ENCODE measurements at regions not wholly inside any gene's neighbourhood (a gene's known extent, or its start where the extent isn't known, plus 50 kb on each side); places are given as distances from the start of the nearest gene placed in this dataset.

DNA sequence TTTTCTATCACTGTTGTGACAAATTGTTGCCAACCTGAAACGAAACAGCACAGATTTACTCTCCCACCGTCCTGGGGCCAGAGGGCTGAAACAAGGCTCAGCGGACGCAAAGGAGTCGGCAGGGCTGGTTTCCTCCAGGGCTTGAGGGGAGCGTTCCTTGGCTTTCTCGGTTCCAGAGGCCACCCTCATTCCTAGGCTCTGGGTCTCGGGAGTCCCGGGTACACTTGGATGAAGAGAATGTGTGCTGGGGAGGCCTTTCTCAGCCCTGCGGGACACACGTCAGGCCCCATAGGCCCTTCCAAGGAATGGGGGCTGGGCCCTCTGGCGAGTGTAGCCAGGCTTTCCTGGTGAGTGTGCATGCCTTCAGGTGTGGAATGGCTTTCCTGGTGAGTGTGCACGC, 287.3 kb upstream of the HS6ST1 start:
- Histone ChIP-seq H3K4me3 (no peak overlapping the region), H3K36me3 (ENCODE audit: low read depth) (no peaks in the 10 kb centered on the region), H3K4me2 (no peak overlapping the region), H3K9me3 (ENCODE audit: insufficient read depth, low read depth) (no peaks in the 10 kb centered on the region), H3F3A (ENCODE audit: insufficient read depth, low read depth) (no peaks in the 10 kb centered on the region), H3K27me3 (ENCODE audit: insufficient read depth, low read depth) (no peaks in the 10 kb centered on the region), H2AFZ (no peak overlapping the region), H3K79me2 (ENCODE audit: low read depth) (no peaks in the 10 kb centered on the region), H4K20me1 (ENCODE audit: insufficient read depth) (no peaks in the 10 kb centered on the region), H3K27ac (no peak overlapping the region), H3K4me1 (replicated peaks; ENCODE audit: insufficient read depth) (no peaks in the 10 kb centered on the region), H3K9me2 (ENCODE audit: insufficient read depth) (no peaks in the 10 kb centered on the region)
- TF ChIP-seq, protein P1, sequence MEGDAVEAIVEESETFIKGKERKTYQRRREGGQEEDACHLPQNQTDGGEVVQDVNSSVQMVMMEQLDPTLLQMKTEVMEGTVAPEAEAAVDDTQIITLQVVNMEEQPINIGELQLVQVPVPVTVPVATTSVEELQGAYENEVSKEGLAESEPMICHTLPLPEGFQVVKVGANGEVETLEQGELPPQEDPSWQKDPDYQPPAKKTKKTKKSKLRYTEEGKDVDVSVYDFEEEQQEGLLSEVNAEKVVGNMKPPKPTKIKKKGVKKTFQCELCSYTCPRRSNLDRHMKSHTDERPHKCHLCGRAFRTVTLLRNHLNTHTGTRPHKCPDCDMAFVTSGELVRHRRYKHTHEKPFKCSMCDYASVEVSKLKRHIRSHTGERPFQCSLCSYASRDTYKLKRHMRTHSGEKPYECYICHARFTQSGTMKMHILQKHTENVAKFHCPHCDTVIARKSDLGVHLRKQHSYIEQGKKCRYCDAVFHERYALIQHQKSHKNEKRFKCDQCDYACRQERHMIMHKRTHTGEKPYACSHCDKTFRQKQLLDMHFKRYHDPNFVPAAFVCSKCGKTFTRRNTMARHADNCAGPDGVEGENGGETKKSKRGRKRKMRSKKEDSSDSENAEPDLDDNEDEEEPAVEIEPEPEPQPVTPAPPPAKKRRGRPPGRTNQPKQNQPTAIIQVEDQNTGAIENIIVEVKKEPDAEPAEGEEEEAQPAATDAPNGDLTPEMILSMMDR (conservative IDR thresholded peaks at IDR 0.05) = no peak
- TF ChIP-seq EZH2 (IDR thresholded peaks at IDR 0.05; ENCODE audit: low read depth) = no peak
- CTCF ChIA-PET = no interaction called here
- intact Hi-C loops (cut with micrococcal nuclease; ENCODE audit: unreplicated experiment) = no loop called here
- POLR2A ChIA-PET (ENCODE audit: unreplicated experiment) = no interaction called here
- DNase-seq = no peak
- no TSS peak for BruUV-seq (replicated peaks)

DNA sequence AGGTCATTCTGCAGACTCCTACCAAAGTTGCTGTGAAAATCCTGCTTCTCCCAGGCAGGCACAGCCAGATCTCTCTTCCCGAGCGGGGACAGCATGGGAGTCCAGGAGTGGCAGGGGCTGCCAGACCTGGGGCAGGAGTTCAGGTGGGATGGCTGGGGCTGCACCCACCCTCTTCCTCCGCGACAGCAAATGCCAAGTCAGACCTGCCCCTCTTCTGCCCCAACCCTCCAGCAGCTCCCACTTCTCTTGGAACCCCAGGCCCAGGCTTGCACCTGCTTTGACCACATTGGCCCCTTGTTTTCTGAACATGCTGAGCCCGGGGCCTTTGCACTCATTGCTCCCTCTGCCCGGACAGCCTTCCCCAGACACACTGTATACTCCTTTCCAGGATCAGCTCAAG, 288.2 kb upstream of the HS6ST1 start:
- TF ChIP-seq EZH2 (IDR thresholded peaks at IDR 0.05; ENCODE audit: low read depth) = no peak
- TF ChIP-seq, protein P1 (conservative IDR thresholded peaks at IDR 0.05) = no peak
- Histone ChIP-seq H3F3A (ENCODE audit: insufficient read depth, low read depth) (no peaks in the 10 kb centered on the region), H3K79me2 (ENCODE audit: low read depth) (no peaks in the 10 kb centered on the region), H4K20me1 (ENCODE audit: insufficient read depth) (no peaks in the 10 kb centered on the region), H3K27ac (no peak overlapping the region), H3K9me3 (ENCODE audit: insufficient read depth, low read depth) (no peaks in the 10 kb centered on the region), H2AFZ (no peak overlapping the region), H3K4me2 (no peak overlapping the region), H3K4me3 (no peak overlapping the region), H3K9me2 (ENCODE audit: insufficient read depth) (no peaks in the 10 kb centered on the region), H3K36me3 (ENCODE audit: low read depth) (no peaks in the 10 kb centered on the region), H3K27me3 (ENCODE audit: insufficient read depth, low read depth) (no peaks in the 10 kb centered on the region), H3K4me1 (replicated peaks; ENCODE audit: insufficient read depth) (no peaks in the 10 kb centered on the region)
- no TSS peak for BruUV-seq (replicated peaks)
- POLR2A ChIA-PET (ENCODE audit: unreplicated experiment) = no interaction called here
- CTCF ChIA-PET = no interaction called here
- DNase-seq = no peak
- intact Hi-C loops (cut with micrococcal nuclease; ENCODE audit: unreplicated experiment) = no loop called here

DNA sequence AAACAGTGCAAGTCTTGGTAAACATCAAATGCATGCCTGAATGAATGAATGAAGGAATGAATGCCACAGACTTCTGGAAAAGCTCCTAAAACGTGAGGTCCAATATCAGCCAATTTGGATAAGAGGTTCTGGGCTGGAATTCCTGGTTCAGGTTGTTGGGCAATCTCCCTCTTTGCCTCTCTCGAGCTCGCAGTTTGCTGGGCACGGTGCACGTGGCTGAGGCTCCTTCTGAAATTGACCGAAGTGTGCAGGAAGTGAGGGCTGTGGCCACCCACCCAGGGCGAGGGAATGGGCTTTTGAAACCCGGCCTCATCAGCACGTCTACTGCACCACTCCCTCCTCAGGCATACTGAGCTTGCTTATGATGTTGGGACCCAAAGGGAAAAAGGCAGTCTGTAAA, 288.8 kb upstream of the HS6ST1 start:
- H3K9me2 ChIP-seq (ENCODE audit: insufficient read depth) = no peaks in the 10 kb centered on the region
- DNase-seq = no peak
- H3K36me3 ChIP-seq (ENCODE audit: low read depth) = no peaks in the 10 kb centered on the region
- ChIA-PET POLR2A (ENCODE audit: unreplicated experiment) (interaction anchor here (0.7 kb wide), 1 partner anchor 282 kb away, joined by 3 read pairs; no protein-coding TSS in a partner anchor), CTCF (no interaction called here)
- intact Hi-C loops (cut with micrococcal nuclease; ENCODE audit: unreplicated experiment) = no loop called here
- no peak overlapping the region for H3K4me2 ChIP-seq
- H3K27ac ChIP-seq = no peak overlapping the region
- no peak overlapping the region for H3K4me3 ChIP-seq
- BruUV-seq (replicated peaks) = no TSS peak
- no peaks in the 10 kb centered on the region for H3K27me3 ChIP-seq (ENCODE audit: insufficient read depth, low read depth)
- no peaks in the 10 kb centered on the region for H3K79me2 ChIP-seq (ENCODE audit: low read depth)
- H3F3A ChIP-seq (ENCODE audit: insufficient read depth, low read depth) = no peaks in the 10 kb centered on the region
- H4K20me1 ChIP-seq (ENCODE audit: insufficient read depth) = no peaks in the 10 kb centered on the region
- TF ChIP-seq EZH2 (IDR thresholded peaks at IDR 0.05; ENCODE audit: low read depth) = no peak
- TF ChIP-seq, protein P1 (conservative IDR thresholded peaks at IDR 0.05) = no peak
- no peak overlapping the region for H2AFZ ChIP-seq
- no peaks in the 10 kb centered on the region for H3K4me1 ChIP-seq (replicated peaks; ENCODE audit: insufficient read depth)
- H3K9me3 ChIP-seq (ENCODE audit: insufficient read depth, low read depth) = no peaks in the 10 kb centered on the region
